ENCODE measurements at regions not wholly inside any gene's neighbourhood (a gene's known extent, or its start where the extent isn't known, plus 50 kb on each side); places are given as distances from the start of the nearest gene placed in this dataset.

- H3K4me3 ChIP-seq (ENCODE audit: low read length) = no peak overlapping the region
- no peaks in the 10 kb centered on the region for H3K4me1 ChIP-seq (ENCODE audit: control insufficient read depth, insufficient read depth, low read length)
- no peaks in the 10 kb centered on the region for H3K27me3 ChIP-seq (ENCODE audit: control insufficient read depth, insufficient read depth, low read length)
- no CpG with 5 or more reads among the region's 10 CpGs for WGBS (ENCODE audit: insufficient coverage, insufficient read length)
- H3K36me3 ChIP-seq (ENCODE audit: control insufficient read depth, insufficient read depth, low read length) = no peaks in the 10 kb centered on the region
- H3K9me3 ChIP-seq (ENCODE audit: control insufficient read depth, insufficient read depth, low read length) = no peaks in the 10 kb centered on the region
- no peak for DNase-seq (ENCODE audit: low read depth, low spot score)
- H3K27ac ChIP-seq (ENCODE audit: low read length) = no peak overlapping the region
These were observed 221.0 kb upstream of the TPM1 start for GRCh38 chr15:62821384-62822131.

- Histone ChIP-seq H3K4me3 (ENCODE audit: low read length) (no peak overlapping the region), H3K27me3 (ENCODE audit: control insufficient read depth, insufficient read depth, low read length) (no peaks in the 10 kb centered on the region), H3K4me1 (ENCODE audit: control insufficient read depth, insufficient read depth, low read length) (no peaks in the 10 kb centered on the region), H3K36me3 (ENCODE audit: control insufficient read depth, insufficient read depth, low read length) (no peaks in the 10 kb centered on the region), H3K27ac (ENCODE audit: low read length) (no peak overlapping the region), H3K9me3 (ENCODE audit: control insufficient read depth, insufficient read depth, low read length) (no peaks in the 10 kb centered on the region)
- no CpG with 5 or more reads among the region's 4 CpGs for WGBS (ENCODE audit: insufficient coverage, insufficient read length)
- DNase-seq (ENCODE audit: low read depth, low spot score) = no peak
These were observed 220.3 kb upstream of the TPM1 start for GRCh38 chr15:62822228-62822627.

GRCh38 chr15:62823561-62823960, 219.0 kb upstream of the TPM1 start:
- Histone ChIP-seq H3K27ac (ENCODE audit: low read length) (no peak overlapping the region), H3K4me1 (ENCODE audit: control insufficient read depth, insufficient read depth, low read length) (no peaks in the 10 kb centered on the region)
- WGBS (ENCODE audit: insufficient coverage, insufficient read length) = no CpG with 5 or more reads among the region's 8 CpGs

GRCh38 chr15:62824111-62825015, 218.2 kb upstream of the TPM1 start:
- H3K27ac ChIP-seq (ENCODE audit: low read length) = no peak overlapping the region
- DNase-seq (ENCODE audit: low read depth, low spot score) = no peak
- no peaks in the 10 kb centered on the region for H3K9me3 ChIP-seq (ENCODE audit: control insufficient read depth, insufficient read depth, low read length)
- no peaks in the 10 kb centered on the region for H3K4me1 ChIP-seq (ENCODE audit: control insufficient read depth, insufficient read depth, low read length)
- no CpG with 5 or more reads among the region's 2 CpGs for WGBS (ENCODE audit: insufficient coverage, insufficient read length)
- no peak overlapping the region for H3K4me3 ChIP-seq (ENCODE audit: low read length)
- no peaks in the 10 kb centered on the region for H3K36me3 ChIP-seq (ENCODE audit: control insufficient read depth, insufficient read depth, low read length)
- H3K27me3 ChIP-seq (ENCODE audit: control insufficient read depth, insufficient read depth, low read length) = no peaks in the 10 kb centered on the region

More at GRCh38 chr15:62823561-62823960, 219.0 kb upstream of the TPM1 start:
- H3K9me3 ChIP-seq (ENCODE audit: control insufficient read depth, insufficient read depth, low read length) = no peaks in the 10 kb centered on the region
- no peak overlapping the region for H3K4me3 ChIP-seq (ENCODE audit: low read length)
- H3K27me3 ChIP-seq (ENCODE audit: control insufficient read depth, insufficient read depth, low read length) = no peaks in the 10 kb centered on the region
- DNase-seq (ENCODE audit: low read depth, low spot score) = no peak
- H3K36me3 ChIP-seq (ENCODE audit: control insufficient read depth, insufficient read depth, low read length) = no peaks in the 10 kb centered on the region

- Histone ChIP-seq H3K4me1 (ENCODE audit: control insufficient read depth, insufficient read depth, low read length) (no peaks in the 10 kb centered on the region), H3K27ac (ENCODE audit: low read length) (no peak overlapping the region)
- no CpG with 5 or more reads among the region's 4 CpGs for WGBS (ENCODE audit: insufficient coverage, insufficient read length)
These were observed 217.4 kb upstream of the TPM1 start for GRCh38 chr15:62825191-62825590.

GRCh38 chr15:62826561-62826960, 216.0 kb upstream of the TPM1 start:
- Histone ChIP-seq H3K9me3 (ENCODE audit: control insufficient read depth, insufficient read depth, low read length) (no peaks in the 10 kb centered on the region), H3K4me3 (ENCODE audit: low read length) (no peak overlapping the region), H3K27ac (ENCODE audit: low read length) (no peak overlapping the region), H3K4me1 (ENCODE audit: control insufficient read depth, insufficient read depth, low read length) (no peaks in the 10 kb centered on the region), H3K27me3 (ENCODE audit: control insufficient read depth, insufficient read depth, low read length) (no peaks in the 10 kb centered on the region), H3K36me3 (ENCODE audit: control insufficient read depth, insufficient read depth, low read length) (no peaks in the 10 kb centered on the region)
- WGBS (ENCODE audit: insufficient coverage, insufficient read length) = no CpG with 5 or more reads among the region's 1 CpG
- no peak for DNase-seq (ENCODE audit: low read depth, low spot score)

More at GRCh38 chr15:62825191-62825590, 217.4 kb upstream of the TPM1 start:
- Histone ChIP-seq H3K4me3 (ENCODE audit: low read length) (no peak overlapping the region), H3K36me3 (ENCODE audit: control insufficient read depth, insufficient read depth, low read length) (no peaks in the 10 kb centered on the region), H3K9me3 (ENCODE audit: control insufficient read depth, insufficient read depth, low read length) (no peaks in the 10 kb centered on the region), H3K27me3 (ENCODE audit: control insufficient read depth, insufficient read depth, low read length) (no peaks in the 10 kb centered on the region)
- DNase-seq (ENCODE audit: low read depth, low spot score) = no peak

- Histone ChIP-seq H3K27me3 (ENCODE audit: control insufficient read depth, insufficient read depth, low read length) (no peaks in the 10 kb centered on the region), H3K4me3 (ENCODE audit: low read length) (no peak overlapping the region), H3K36me3 (ENCODE audit: control insufficient read depth, insufficient read depth, low read length) (no peaks in the 10 kb centered on the region), H3K27ac (ENCODE audit: low read length) (no peak overlapping the region), H3K9me3 (ENCODE audit: control insufficient read depth, insufficient read depth, low read length) (no peaks in the 10 kb centered on the region), H3K4me1 (ENCODE audit: control insufficient read depth, insufficient read depth, low read length) (no peaks in the 10 kb centered on the region)
- no peak for DNase-seq (ENCODE audit: low read depth, low spot score)
- WGBS (ENCODE audit: insufficient coverage, insufficient read length) = no CpG with 5 or more reads among the region's 1 CpG
These were observed 214.2 kb upstream of the TPM1 start for GRCh38 chr15:62828364-62828763.

- Histone ChIP-seq H3K27me3 (ENCODE audit: control insufficient read depth, insufficient read depth, low read length) (no peaks in the 10 kb centered on the region), H3K4me1 (ENCODE audit: control insufficient read depth, insufficient read depth, low read length) (no peaks in the 10 kb centered on the region), H3K9me3 (ENCODE audit: control insufficient read depth, insufficient read depth, low read length) (no peaks in the 10 kb centered on the region), H3K36me3 (ENCODE audit: control insufficient read depth, insufficient read depth, low read length) (no peaks in the 10 kb centered on the region), H3K27ac (ENCODE audit: low read length) (no peak overlapping the region), H3K4me3 (ENCODE audit: low read length) (no peak overlapping the region)
- WGBS (ENCODE audit: insufficient coverage, insufficient read length) = no CpG with 5 or more reads among the region's 2 CpGs
- DNase-seq (ENCODE audit: low read depth, low spot score) = no peak
These were observed 210.3 kb upstream of the TPM1 start for GRCh38 chr15:62832231-62832630.

- WGBS (ENCODE audit: insufficient coverage, insufficient read length) = no CpG with 5 or more reads among the region's 12 CpGs
- no peaks in the 10 kb centered on the region for H3K27me3 ChIP-seq (ENCODE audit: control insufficient read depth, insufficient read depth, low read length)
- no peak overlapping the region for H3K27ac ChIP-seq (ENCODE audit: low read length)
- H3K4me1 ChIP-seq (ENCODE audit: control insufficient read depth, insufficient read depth, low read length) = no peaks in the 10 kb centered on the region
- H3K36me3 ChIP-seq (ENCODE audit: control insufficient read depth, insufficient read depth, low read length) = no peaks in the 10 kb centered on the region
- no peaks in the 10 kb centered on the region for H3K9me3 ChIP-seq (ENCODE audit: control insufficient read depth, insufficient read depth, low read length)
- DNase-seq (ENCODE audit: low read depth, low spot score) = no peak
- H3K4me3 ChIP-seq (ENCODE audit: low read length) = no peak overlapping the region
These were observed 208.9 kb upstream of the TPM1 start for GRCh38 chr15:62833646-62834045.

GRCh38 chr15:62834686-62835329, 207.7 kb upstream of the TPM1 start:
- Histone ChIP-seq H3K27me3 (ENCODE audit: control insufficient read depth, insufficient read depth, low read length) (no peaks in the 10 kb centered on the region), H3K4me3 (ENCODE audit: low read length) (no peak overlapping the region), H3K27ac (ENCODE audit: low read length) (no peak overlapping the region), H3K4me1 (ENCODE audit: control insufficient read depth, insufficient read depth, low read length) (no peaks in the 10 kb centered on the region), H3K36me3 (ENCODE audit: control insufficient read depth, insufficient read depth, low read length) (no peaks in the 10 kb centered on the region), H3K9me3 (ENCODE audit: control insufficient read depth, insufficient read depth, low read length) (no peaks in the 10 kb centered on the region)
- no peak for DNase-seq (ENCODE audit: low read depth, low spot score)
- WGBS (ENCODE audit: insufficient coverage, insufficient read length) = no CpG with 5 or more reads among the region's 7 CpGs
